Fibroblast of villous mesenchyme (primary cell): ENCODE measurements at regions not wholly inside any gene's neighbourhood (a gene's known extent, or its start where the extent isn't known, plus 50 kb on each side); places are given as distances from the start of the nearest gene placed in this dataset.
A peak's percentile ranks its signal among the peaks of the same experiment; 100 is the strongest.

Source experiments
- DNase-seq: peaks from one replicate; pipeline ENCODE4 v3.0.0-alpha.2; 2010; ENCODE audit warnings: low read depth
- H3K4me3 ChIP-seq: 2 replicates; pipeline ENCODE4 v1.5.1; 2011; ENCODE audit warnings: low read depth, mild to moderate bottlenecking, low read length
- TF ChIP-seq, protein P1 (sequence below): IDR thresholded peaks from 2 replicates; pipeline ENCODE4 v1.5.1; 2012; ENCODE audit warnings: low read depth, mild to moderate bottlenecking, low read length; ENCODE audit not compliant: insufficient read depth

- TF ChIP-seq, protein P1, sequence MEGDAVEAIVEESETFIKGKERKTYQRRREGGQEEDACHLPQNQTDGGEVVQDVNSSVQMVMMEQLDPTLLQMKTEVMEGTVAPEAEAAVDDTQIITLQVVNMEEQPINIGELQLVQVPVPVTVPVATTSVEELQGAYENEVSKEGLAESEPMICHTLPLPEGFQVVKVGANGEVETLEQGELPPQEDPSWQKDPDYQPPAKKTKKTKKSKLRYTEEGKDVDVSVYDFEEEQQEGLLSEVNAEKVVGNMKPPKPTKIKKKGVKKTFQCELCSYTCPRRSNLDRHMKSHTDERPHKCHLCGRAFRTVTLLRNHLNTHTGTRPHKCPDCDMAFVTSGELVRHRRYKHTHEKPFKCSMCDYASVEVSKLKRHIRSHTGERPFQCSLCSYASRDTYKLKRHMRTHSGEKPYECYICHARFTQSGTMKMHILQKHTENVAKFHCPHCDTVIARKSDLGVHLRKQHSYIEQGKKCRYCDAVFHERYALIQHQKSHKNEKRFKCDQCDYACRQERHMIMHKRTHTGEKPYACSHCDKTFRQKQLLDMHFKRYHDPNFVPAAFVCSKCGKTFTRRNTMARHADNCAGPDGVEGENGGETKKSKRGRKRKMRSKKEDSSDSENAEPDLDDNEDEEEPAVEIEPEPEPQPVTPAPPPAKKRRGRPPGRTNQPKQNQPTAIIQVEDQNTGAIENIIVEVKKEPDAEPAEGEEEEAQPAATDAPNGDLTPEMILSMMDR = no peak
- DNase-seq = no peak
- H3K4me3 ChIP-seq = no peak overlapping the region
Observed at GRCh38 chr1:172931340-172931739, 119.4 kb downstream of the TNFSF18 start.

GRCh38 chr1:172931761-172932160, 119.0 kb downstream of the TNFSF18 start:
- TF ChIP-seq, protein P1 = no peak
- no peak overlapping the region for H3K4me3 ChIP-seq
- no peak for DNase-seq

DNA sequence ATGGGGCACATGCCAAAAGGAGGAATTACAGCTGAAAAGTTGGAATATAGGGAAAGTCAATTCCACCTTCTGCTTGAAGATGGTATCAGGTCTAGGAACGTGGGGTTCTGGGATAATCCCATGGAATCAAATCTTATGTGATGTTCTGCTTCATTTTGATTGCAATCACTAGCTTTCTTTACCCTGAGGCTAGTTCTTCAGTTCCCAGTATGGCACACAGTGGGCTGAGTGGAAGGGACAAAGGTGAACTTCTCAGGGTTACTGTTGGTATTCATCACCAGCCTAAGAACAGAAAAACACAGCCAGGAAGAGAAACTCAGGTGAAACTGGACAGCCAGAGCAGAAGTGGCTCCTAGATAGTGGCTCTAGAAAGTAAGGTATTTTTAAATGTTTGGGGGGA, 117.8 kb downstream of the TNFSF18 start:
- no peak for DNase-seq
- H3K4me3 ChIP-seq = no peak overlapping the region
- TF ChIP-seq, protein P1 = no peak

DNA sequence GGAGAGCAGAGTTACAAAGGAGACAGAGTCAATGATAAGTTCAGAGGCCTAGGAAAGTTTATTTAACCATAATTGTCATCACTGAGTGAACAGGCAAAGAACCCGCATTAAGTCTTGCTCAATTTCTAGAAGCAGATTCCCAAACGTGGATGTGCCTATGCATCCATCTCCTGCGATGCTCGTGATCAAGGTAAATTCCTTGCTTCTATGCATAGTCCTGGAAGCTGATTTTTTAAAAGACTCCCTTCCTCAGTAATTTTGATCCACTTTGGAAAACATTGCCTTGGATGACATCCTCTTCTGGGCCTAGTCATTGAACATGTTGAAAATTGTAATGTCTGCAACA, 116.4 kb downstream of the TNFSF18 start:
- TF ChIP-seq, protein P1 = no peak
- DNase-seq = no peak
- H3K4me3 ChIP-seq = no peak overlapping the region

DNA sequence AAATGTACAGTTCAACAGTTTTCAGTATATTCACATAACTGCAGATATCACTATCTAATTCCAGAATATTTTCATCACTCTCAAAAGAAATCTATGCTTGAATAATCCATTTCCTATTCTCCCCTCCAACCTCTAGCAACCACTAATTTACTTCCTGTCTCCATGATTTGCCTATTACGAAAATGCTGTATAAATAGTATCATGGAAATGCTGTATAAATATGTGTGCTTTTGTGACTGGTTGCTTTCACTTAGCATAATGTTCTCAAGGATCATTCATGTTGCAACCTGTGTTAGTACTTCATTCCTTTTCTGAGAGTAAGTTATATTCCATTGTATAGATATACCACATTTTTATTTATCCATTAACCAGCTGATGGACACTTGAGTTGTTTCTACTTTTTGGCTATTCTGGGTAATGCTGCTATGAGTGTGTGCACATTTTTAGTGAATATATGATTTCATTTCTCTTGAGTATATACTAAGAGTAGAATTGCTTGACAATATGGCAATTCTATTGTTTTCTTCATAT, 115.6 kb downstream of the TNFSF18 start:
- H3K4me3 ChIP-seq = no peak overlapping the region
- peak; percentile 47 for DNase-seq
- TF ChIP-seq, protein P1 = no peak

DNA sequence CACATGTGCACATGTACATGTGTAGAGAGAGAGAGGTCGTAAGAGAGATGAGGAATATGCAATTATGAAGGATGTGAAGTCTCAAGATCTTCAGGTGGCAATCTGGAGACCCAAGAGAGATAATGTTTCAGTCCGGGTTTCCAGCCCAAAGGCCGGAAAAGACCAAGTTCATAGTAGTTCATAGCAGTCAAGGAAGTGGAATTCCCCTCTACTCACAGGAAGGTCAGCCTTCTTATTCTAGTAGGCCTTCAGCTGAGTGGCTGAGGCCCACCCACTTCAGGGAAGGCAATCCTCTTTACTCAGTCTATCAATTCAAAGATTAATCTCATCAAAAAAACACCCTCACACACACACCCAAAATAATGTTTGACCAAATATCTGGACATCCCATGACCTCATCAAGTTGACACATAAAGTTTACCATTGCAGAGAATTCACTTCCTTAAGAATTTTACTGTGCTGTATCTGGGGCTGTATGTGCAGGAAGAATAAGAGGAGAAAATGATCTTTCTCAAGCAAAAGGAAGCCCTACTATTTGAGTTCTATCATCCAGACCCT, 114.6 kb downstream of the TNFSF18 start:
- TF ChIP-seq, protein P1 = no peak
- DNase-seq = no peak
- no peak overlapping the region for H3K4me3 ChIP-seq

GRCh38 chr1:172938681-172939080, 112.1 kb downstream of the TNFSF18 start:
- TF ChIP-seq, protein P1 = no peak
- H3K4me3 ChIP-seq = no peak overlapping the region
- DNase-seq = peak; percentile 89
